ENCODE measurements at regions not wholly inside any gene's neighbourhood (a gene's known extent, or its start where the extent isn't known, plus 50 kb on each side); places are given as distances from the start of the nearest gene placed in this dataset.
A peak's percentile ranks its signal among the peaks of the same experiment; 100 is the strongest.
"Not testable (repeated sequence)": the region's sequence is repeated elsewhere in the genome, so short reads cannot be mapped to it uniquely, and the experiment has no call there.

DNA sequence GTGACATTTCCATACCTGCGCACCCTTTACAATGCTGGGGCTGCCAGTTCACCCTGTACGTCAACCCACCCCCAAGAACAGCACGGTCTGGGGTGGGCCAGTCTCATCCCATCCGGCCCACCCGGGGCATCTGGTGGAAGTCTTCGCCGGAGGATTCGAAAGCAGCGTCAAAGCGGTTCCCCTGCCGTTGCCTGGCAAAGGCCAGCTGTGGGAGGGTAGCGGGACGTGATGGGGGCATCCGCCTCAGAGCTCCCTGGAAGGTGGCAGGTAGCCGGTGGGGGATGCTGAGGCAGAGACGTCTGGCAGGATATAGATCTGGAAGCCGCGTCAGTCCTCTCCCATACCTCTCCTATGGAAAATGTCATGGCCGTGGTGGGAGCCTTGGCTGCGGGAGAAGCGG, 749.1 kb upstream of the DEFB115 start:
- not testable (repeated sequence) for DNase-seq (ENCODE audit: low read depth)

DNA sequence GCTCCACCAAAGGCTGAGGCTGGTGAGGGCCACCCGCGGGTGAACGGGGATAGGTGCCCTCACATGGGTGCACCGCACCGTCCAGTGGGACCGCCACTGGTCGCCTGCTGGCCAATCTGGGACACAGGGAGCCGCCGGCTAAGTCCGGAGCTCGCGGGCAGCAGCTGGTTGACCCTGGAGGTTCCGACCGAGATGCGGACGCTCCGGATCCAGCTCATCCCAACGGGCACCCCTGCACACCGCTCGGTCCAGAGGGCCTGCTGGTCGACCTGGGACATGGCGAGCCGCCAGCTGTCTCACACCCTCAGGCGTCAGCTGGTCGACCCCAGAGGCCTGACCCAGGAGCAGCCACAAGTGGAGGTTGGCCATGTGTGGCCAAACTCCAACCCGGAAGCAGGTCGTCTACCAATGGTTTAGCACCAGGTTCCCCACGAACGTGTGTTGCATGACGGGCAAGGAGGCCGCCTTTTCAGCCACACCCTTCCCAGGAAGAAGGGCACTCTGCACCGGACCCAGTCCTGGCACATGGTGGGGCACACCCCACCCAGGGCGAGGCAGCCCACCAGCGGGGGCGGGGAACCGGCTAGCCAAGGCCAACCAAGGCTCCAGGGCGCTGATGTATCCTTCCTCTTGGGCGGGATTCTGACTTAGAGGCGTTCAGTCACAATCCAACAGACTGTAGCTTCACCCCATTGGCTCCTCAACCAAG, 746.0 kb upstream of the DEFB115 start:
- no peak for DNase-seq (ENCODE audit: low read depth)

DNA sequence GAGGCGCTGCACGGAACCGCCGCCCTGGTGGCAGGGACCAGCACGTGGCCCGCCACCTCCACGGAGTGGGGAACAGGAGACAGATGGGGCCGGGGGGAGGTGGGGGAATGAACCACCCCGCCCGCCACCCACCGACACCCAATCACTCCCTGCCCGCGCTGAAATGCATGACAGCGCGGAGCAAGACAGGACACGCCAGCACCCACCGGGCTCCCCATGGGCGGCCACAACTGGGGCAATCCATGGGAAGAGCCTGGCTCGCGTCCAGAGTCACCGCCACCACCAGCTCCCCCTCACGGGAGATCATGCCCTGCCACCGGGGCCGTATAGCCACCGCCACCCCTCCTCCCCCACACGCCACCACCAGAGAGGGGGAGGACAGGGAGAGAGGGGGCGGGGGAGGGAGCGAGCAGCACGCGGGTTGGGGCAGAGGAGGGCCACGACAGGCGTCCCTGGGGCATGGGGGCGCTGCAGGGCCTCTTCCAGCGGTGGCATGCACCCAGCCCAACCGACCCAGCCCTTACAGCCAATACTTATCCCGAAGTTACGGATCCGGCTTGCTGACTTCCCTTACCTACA, 744.3 kb upstream of the DEFB115 start:
- no peak for DNase-seq (ENCODE audit: low read depth)

DNA sequence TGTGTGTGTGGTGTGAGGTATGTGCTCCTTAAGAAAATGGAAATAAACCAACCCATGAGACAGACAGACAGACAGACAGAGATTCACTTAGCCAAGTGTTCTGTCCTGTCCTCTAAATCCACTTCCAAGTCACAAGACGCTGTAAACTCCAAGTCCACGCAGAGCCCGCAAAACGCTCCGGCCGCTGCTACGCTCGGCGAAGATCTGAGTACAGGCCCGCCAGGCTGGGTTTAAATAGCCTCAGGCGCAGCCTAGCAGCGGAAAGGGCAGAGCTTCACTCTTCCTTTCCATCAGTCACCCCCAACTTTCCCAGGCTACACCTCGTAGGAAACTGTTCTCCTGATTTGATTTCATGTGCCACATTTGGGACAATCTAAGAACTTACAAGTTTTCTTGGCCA, 741.5 kb upstream of the DEFB115 start:
- not testable (repeated sequence) for DNase-seq (ENCODE audit: low read depth)

DNA sequence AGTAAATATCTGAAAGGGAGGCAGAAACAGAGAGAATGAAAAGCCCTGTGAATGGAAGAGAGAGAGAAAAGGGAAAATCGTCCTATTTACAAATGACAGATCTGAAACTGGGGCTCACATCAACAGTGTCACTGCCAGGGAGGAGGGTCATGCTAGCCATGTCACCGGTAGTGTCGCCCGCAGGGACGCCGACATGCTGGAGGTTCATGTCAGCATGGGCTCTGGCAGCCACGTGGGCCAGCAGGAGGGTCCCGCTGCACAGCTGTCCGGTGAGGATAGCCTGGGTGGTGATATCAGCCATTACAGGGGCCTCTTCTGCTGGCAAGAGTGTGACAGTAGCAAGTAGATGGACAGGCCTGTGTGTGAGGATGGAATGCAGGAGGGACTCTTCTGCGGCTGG, 738.6 kb upstream of the DEFB115 start:
- not testable (repeated sequence) for DNase-seq (ENCODE audit: low read depth)

DNA sequence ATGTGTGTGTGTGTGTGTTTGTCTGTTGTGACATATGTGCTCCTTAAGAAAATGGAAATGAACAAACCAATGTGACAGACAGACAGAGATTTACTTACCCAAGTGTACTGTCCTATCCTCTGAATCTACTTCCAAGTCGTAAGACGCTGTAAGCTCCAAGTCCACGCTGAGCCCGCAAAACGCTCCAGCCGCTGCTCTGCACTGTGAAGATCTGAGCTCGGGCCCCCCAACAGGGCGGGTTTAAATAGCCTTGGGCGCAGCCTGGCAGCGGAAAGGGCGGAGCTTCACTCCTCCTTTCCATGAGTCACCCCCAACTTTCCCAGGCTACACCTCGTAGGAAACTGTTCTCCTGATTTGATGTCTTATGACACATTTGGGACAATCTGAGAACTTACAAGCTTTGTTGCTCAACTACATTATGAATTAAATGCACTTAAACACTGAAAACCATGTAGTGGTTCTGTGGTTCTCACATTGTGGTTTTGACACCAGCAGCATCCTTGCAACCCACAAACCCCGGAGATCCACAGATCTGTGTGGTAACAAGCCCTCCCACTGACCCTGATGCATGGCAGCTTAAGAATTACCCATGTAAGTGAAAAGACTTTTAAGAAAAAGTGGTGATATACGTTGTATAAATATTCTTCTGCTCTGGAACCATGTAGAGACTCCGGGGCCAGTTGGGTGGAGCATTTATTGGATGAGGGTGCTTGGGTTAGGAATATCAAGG, 735.6 kb upstream of the DEFB115 start:
- not testable (repeated sequence) for DNase-seq (ENCODE audit: low read depth)

DNA sequence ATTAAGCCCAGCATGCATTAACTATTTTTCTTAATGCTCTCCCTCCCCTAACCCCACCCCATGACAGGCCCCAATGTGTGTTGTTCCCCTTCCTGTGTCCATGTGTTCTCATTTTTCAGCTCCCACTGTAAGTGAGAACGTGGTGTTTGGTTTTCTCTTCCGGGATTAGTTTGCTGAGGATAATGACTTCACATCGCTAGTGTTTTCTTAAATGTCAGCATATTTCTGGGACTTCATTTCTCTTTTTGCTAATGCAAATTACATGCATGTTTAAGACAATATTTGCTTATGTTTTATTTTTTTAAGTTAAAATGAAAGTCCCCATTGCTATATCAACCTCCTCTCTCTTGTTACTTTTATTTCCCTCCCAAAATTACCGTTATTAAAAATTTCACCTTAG, 733.3 kb upstream of the DEFB115 start:
- not testable (repeated sequence) for DNase-seq (ENCODE audit: low read depth)

DNA sequence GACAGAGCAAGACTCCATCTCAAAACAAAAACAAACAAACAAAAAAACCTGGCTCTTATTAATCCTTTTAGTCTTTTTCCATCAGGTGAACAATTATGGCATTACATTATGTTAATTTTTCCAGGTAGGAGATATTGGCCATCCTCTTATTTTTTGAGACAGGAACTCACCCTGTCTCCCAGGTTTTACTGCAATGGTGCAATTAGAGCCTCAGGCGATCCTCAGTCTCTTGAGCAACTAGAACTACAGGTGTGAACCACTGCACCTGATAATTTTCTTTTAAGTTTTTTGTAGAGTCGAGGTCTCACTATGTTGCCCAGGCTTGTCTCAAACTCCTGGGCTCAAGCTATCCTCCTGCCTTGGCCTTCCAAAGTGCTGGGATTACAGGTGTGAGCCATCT, 732.7 kb upstream of the DEFB115 start:
- not testable (repeated sequence) for DNase-seq (ENCODE audit: low read depth)

DNA sequence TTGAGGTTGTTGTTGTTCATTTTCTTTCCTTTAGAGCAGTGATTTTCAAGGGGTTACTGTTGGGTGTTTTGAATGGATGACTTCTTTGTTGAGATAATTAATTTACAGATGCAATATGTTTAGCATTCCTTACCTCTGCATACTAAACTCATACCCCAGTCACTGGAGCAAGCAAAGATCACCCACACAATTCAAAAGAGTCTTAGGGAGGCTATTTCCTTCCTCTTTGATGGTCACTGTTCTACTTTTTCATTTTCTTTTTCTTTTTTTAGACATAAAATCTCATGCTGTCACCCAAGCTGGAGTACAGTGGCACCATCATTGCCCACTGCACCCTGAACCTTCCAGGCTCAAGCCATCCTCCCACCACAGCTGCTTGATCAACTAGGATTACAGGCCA, 723.8 kb upstream of the DEFB115 start:
- DNase-seq (ENCODE audit: low read depth), result not testable (repeated sequence)

DNA sequence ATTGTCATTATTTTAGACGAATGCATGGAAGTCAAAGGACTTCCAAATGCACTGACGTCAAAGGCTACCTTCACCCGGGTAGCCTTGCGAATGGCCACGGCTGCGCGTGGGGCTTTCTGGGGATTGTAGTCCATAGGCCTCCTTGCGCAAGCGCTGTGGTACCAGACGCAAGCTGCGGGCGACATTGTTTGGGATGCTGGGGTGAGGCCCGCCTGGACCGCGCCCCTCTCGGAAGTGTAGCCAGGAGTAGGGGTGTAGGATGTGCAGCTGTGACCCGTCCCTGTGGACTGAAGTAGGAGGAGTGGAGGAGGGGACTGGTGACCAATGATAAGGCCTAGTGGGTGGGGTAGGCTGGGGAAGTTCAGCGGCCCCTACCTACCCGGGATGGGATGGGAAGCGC, 720.0 kb upstream of the DEFB115 start:
- DNase-seq (ENCODE audit: low read depth), result peak; percentile 73

DNA sequence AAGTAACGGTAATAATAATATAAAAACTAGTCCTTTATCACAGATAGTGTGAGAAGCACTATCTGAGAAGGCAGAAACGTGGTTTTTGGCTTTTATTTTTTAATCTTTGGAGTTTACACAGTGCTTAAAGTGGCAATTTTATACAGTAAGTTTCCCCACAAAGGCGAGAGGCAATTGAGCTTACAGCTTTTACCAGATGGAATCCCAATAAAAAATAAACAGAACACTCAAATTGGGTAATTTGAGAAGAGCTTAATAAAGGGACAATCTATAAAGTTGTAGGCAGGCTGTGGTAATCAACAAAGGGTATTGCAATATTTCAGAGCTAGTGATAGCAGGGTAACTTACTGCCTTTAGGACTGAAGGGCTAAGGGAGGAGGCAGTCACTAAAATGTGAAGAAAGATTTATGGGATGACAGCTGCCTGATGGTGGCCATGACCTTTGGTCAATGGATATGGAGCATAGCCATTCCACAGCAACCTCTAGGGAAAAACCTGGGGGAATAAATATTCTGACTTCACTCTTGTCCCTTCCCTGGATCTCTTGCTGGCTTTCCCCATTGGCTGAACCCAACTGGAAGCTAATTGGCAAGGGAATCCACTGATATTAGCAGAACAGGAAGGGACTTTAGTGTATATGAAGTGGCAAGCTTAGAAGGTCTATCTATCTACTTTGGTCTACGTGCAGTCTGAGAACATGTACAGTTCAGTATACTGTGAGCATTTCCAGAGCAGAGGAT, 717.0 kb upstream of the DEFB115 start:
- not testable (repeated sequence) for DNase-seq (ENCODE audit: low read depth)

DNA sequence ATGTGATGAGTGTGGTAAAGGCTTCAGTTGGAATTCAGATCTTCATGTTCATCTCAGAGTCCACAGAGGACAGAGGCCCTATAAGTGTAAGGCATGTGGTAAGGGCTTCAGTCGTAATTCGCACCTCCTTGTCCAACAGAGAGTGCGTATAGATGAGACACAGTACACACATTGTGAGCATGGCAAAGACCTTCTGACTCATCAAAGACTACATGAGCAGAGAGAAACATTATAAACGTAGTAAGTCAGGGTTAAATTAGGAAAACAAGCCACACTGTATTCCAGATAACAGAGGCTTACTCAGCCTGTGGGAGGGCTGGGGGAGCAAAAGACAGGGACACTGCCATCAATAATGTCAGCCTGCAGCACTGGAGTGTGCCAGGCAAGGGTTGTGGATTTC, 706.2 kb upstream of the DEFB115 start:
- DNase-seq (ENCODE audit: low read depth), result peak; percentile 42

DNA sequence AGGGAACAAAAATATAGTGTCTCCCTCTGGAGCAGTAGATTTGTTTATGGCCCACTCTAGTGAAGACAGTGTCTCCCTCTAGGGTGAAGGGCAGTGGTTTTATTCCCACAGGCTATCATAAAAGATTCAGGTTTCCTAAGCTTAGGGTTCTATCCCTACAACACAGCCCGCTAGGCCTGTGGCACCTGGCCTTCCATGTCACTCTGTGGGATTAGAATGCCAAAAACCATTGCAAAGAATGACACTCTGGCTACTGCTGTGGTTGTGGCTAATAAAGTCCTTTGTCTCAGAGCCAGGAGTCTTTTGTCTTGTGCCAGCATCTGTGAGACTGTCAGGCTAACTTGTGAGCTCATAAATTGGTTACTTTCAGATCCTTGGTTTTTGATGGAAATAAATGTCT, 700.7 kb upstream of the DEFB115 start:
- DNase-seq (ENCODE audit: low read depth), result not testable (repeated sequence)

DNA sequence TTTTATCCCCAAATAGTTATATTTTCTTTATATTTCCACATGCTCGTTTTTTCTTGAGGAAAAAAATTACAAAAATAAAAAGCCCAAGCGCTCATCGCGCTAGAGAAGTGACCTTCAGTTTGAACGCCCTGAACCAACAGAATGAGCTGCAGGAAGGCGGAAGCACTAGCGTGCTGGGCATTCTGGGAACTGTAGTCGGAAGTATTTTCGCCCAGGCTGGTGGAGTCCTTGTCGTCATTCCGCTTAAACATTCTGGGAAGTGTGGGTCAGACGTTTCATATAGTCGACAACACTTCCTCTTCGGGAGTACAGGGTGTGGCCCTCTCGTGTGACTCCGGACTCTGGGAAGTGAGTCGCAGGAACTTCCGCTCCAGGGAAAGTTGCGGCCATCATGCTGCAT, 692.4 kb upstream of the DEFB115 start:
- peak; percentile 89 for DNase-seq (ENCODE audit: low read depth)

DNA sequence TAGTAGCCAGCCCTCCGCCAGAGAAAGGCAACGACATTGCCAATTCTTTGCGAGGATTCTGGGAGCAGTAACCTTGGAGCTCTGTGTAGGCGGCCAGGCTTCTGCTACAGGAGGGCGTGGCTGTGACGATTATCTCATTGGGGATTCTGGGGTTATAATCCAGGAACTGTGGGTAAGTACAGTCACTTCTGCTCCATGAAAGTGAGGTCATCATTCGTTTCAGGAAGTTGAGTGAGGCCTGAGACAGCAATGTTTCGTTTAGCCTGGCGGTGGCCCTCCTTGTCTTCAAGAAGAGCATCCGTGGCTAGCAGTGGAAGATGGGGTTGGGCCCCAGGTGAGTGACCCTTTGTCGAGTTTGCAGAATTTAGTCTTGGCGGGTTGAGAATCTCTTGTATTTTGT, 687.6 kb upstream of the DEFB115 start:
- DNase-seq (ENCODE audit: low read depth), result not testable (repeated sequence)

DNA sequence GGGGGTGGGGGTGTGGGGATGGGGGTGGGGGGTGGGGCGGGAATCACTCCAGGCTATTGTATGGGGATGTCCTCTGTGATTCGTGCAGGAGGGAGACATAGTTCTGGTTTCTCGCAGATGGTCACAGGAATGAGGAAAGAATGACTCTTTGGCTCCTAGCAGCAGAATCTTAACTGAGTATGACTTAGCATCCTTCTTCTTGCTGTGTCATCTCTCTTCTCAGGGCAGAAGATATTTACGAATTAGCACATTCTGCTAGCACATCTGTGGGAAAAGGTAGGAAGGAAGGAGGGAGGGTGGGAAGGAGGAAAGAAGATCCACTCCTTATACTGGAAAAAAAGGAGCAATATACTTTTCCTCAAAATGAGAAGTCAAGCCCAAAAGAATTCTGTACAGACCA, 686.8 kb upstream of the DEFB115 start:
- DNase-seq (ENCODE audit: low read depth), result not testable (repeated sequence)

DNA sequence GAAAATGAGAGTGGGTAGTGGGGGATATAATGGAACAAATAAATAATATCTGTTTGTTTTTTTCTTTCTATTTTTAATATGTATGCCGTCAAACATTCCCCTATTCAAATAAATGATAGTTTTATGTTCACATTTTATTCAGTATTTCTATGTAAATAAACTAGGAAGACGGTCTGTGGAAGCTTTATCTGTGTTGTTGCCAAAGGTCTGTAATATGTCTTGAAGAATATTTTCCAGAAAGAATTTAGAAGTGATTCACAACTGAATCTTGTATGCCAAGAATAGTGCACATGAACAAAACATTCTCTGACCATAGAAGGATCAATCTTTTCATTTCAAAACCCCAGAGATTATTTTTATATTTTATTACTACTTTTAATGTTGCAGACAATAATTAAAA, 683.1 kb upstream of the DEFB115 start:
- DNase-seq (ENCODE audit: low read depth), result not testable (repeated sequence)

DNA sequence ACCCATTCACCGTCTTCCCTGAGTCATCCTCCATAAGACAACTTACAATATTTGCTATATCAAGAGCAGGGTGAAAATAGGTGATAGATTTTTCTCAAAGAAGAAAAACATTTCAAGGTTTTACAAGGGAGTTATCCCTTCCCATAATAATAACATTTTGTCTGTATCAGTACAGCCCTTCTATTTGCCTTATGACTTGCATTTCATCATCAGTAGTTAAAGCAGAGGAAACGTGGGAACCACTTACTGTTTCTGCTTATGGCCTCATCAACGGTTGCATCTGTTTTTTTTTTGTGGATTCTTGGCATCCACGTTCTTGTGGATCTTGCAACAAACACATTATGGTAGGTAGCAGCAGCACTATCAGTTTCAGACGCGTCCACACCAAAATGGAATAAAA, 678.4 kb upstream of the DEFB115 start:
- DNase-seq (ENCODE audit: low read depth), result not testable (repeated sequence)

DNA sequence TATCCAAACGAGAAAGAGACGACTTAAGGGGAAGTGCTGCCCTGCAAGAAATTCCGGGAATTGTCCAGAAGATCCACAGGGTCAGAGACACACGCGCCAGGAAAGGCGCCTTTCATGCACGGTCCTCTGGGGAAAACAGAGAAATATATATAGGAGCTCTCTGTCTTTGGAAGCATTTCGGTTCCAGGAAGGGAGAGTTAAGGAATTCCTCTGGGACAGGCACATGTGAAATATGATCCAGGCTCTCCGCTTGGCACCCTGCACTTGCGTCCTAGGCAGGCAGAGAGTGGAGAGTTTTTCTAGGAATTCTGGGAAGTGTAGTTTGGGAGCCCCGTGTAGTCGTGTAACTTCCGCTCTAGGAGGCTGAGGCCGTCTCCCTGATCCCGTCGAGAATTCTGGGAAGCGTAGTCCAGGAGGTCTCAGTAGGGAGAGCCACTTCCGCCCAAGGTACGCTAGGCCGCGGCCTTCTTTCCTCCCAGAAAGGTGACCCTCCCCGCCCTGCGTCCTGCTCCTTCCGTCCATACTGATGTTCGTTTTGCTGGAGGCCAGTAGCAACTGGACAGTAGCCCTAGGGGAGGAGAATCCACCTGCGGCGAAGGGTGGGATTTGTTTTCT, 677.5 kb upstream of the DEFB115 start:
- DNase-seq (ENCODE audit: low read depth), result peak; percentile 94

DNA sequence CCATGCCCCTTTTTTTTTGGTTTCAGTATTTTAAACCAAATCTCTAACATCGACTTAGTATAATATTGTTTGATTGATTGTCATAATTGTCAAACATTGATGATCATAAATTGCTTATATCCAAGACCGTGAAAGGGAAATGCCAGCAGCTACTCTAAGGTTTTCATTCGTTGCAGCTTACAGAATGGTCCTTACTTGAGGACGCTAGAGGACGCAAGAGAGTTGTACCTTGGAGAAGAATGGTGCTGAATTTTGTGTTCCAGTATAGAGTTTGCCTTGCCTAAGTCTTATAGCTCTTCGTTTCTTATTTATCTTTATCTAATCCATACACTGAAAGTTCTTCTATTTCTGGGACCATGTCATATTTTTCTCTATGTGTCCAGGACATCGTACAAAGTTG, 675.6 kb upstream of the DEFB115 start:
- DNase-seq (ENCODE audit: low read depth), result not testable (repeated sequence)

DNA sequence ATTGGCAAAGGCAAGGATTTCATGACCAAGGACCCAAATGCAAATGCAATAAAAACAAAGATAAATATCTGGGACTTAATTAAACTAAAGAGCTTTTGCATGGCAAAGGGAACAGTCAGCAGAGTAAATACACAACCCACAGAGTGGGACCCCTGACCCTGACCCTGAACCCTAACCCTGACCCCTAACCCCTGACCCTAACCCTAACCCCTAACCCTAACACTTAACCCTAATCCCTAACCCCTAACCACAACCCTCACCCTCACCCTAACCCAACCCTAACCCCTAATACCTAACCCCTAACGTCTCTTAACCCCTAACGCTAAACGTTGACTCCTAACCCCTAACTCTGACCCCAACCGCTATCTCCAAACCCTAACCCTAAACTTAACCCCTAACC, 673.1 kb upstream of the DEFB115 start:
- not testable (repeated sequence) for DNase-seq (ENCODE audit: low read depth)

Measured in HT1080 (cell line).